SK-N-SH (cell line): ENCODE measurements at regions not wholly inside any gene's neighbourhood (a gene's known extent, or its start where the extent isn't known, plus 50 kb on each side); places are given as distances from the start of the nearest gene placed in this dataset.
"Not testable (repeated sequence)": the region's sequence is repeated elsewhere in the genome, so short reads cannot be mapped to it uniquely, and the experiment has no call there.

Experiments used
- CTCF ChIP-seq: fragments of 200-600 bp; sonication (generic); IDR thresholded peaks from 2 replicates; pipeline ENCODE4 v1.6.1; 2017; ENCODE audit warnings: antibody characterized with exemption, mild to moderate bottlenecking, moderate library complexity
- EP300 ChIP-seq, 2 experiments: IDR thresholded peaks; 2 replicates each; pipeline versions ENCODE4 v1.4.0 to v1.6.1; 2012; ENCODE audit warnings: borderline replicate concordance in 1 of 2, low read depth in 1 of 2, low read length in 1 of 2
- EZH2phosphoT487 ChIP-seq: fragments of 200-600 bp; sonication (generic); IDR thresholded peaks from 2 replicates; pipeline ENCODE4 v1.6.1; 2017; ENCODE audit warnings: low read depth, mixed run types, mild to moderate bottlenecking, antibody characterized with exemption, moderate library complexity, borderline replicate concordance
- FOSL2 ChIP-seq: IDR thresholded peaks from 2 replicates; pipeline ENCODE4 v1.4.0; 2012; ENCODE audit warnings: low read depth, mild to moderate bottlenecking, moderate library complexity, borderline replicate concordance
- FOXJ3 ChIP-seq: sonication (generic); formaldehyde crosslinking; IDR thresholded peaks from 2 replicates; pipeline ENCODE4 v1.5.1; 2020; ENCODE audit warnings: mild to moderate bottlenecking, missing genetic modification reagents
- JUND ChIP-seq: IDR thresholded peaks from 2 replicates; pipeline ENCODE4 v1.4.0; 2012
- MXI1 ChIP-seq: IDR thresholded peaks from 2 replicates; pipeline ENCODE4 v1.6.1; 2012; ENCODE audit warnings: mild to moderate bottlenecking, low read depth, low read length, improper control_type of control experiment
- POLR2AphosphoS5 ChIP-seq: IDR thresholded peaks from 2 replicates; pipeline ENCODE4 v1.6.1; 2012; ENCODE audit warnings: low read depth, low read length
- RAD21 ChIP-seq: IDR thresholded peaks from 2 replicates; pipeline ENCODE4 v1.6.1; 2012; ENCODE audit warnings: mild to moderate bottlenecking, low read length
- RCOR1 ChIP-seq: fragments of 150-350 bp; IDR thresholded peaks from 2 replicates; pipeline ENCODE4 v1.6.1; 2017; ENCODE audit warnings: antibody characterized with exemption, low read length
- SIN3A ChIP-seq: IDR thresholded peaks from 2 replicates; pipeline ENCODE4 v1.6.1; 2012; ENCODE audit warnings: low read depth, mild to moderate bottlenecking, low read length, moderate library complexity, borderline replicate concordance
- USF2 ChIP-seq: fragments of 150-350 bp; IDR thresholded peaks from 2 replicates; pipeline ENCODE4 v1.6.1; 2017; ENCODE audit warnings: antibody characterized with exemption, low read length, low read depth, borderline replicate concordance

- not testable (repeated sequence) for TF ChIP-seq USF2; CTCF; POLR2AphosphoS5; JUND; RAD21; MXI1; EZH2phosphoT487; FOXJ3 (CRISPR knock-in tag); EP300 (IDR thresholded peaks at IDR 0.05; ENCODE audit: borderline replicate concordance in 1 of 2, low read depth in 1 of 2, low read length in 1 of 2); SIN3A; RCOR1; FOSL2
These were observed 1530.9 kb downstream of the REEP3 start for GRCh38 chr10:65052111-65052510.
